Fibroblast of skin of right biceps (primary cell): ENCODE measurements at regions not wholly inside any gene's neighbourhood (a gene's known extent, or its start where the extent isn't known, plus 50 kb on each side); places are given as distances from the start of the nearest gene placed in this dataset.

Source experiments
- DNase-seq: peaks from one replicate; pipeline ENCODE4 v3.0.0-alpha.2; 2013

- no peak for DNase-seq
Observed at GRCh38 chr21:38875694-38876492, 70.2 kb downstream of the ETS2 start.
